DND-41 (cell line): ENCODE measurements at regions not wholly inside any gene's neighbourhood (a gene's known extent, or its start where the extent isn't known, plus 50 kb on each side); places are given as distances from the start of the nearest gene placed in this dataset.

Experiments used
- ATAC-seq: fragments of 200-7000 bp; cut with Tn5 transposase; 3 replicates; pipeline ENCODE4 v1.9.1; 2021; ENCODE audit warnings: low read depth; ENCODE audit not compliant: insufficient read depth
- DNase-seq: peaks from one replicate; pipeline ENCODE4 v3.0.0-alpha.2; 2020
- H2AFZ ChIP-seq: 2 replicates; pipeline ENCODE4 v1.6.0; 2012; ENCODE audit warnings: low read depth, low read length
- H3K27ac ChIP-seq: 2 replicates; pipeline ENCODE4 v1.5.1; 2012; ENCODE audit warnings: low read length, inconsistent platforms
- H3K27me3 ChIP-seq: fragments of 200-600 bp; sonication (generic); 2 replicates; pipeline ENCODE4 v1.6.0; 2012; ENCODE audit warnings: low read length, mild to moderate bottlenecking, inconsistent platforms; ENCODE audit not compliant: insufficient read depth, poor library complexity
- H3K36me3 ChIP-seq: 2 replicates; pipeline ENCODE4 v1.5.1; 2012; ENCODE audit warnings: low read length, inconsistent platforms; ENCODE audit not compliant: insufficient read depth
- H3K4me1 ChIP-seq: 2 replicates; pipeline ENCODE4 v1.5.1; 2012; ENCODE audit warnings: mild to moderate bottlenecking, low read length; ENCODE audit not compliant: insufficient read depth
- H3K4me2 ChIP-seq: 2 replicates; pipeline ENCODE4 v1.6.0; 2012; ENCODE audit warnings: mild to moderate bottlenecking, moderate library complexity, low read length, inconsistent platforms; ENCODE audit not compliant: insufficient read depth
- H3K4me3 ChIP-seq, 2 experiments: fragments of 200-600 bp in 1 of 2; shearing (Covaris generic) in 1 of 2; 2 replicates each; pipeline ENCODE4 v1.5.1; 2012 to 2016; ENCODE audit warnings: inconsistent platforms in 2 of 2, low read length in 2 of 2, mild to moderate bottlenecking in 2 of 2, low read depth in 1 of 2, moderate library complexity in 1 of 2
- H3K79me2 ChIP-seq: 2 replicates; pipeline ENCODE4 v1.6.0; 2012; ENCODE audit warnings: low read length, inconsistent platforms; ENCODE audit not compliant: insufficient read depth
- H3K9ac ChIP-seq: 2 replicates; pipeline ENCODE4 v1.6.0; 2012; ENCODE audit warnings: low read depth, mild to moderate bottlenecking, inconsistent platforms, low read length, moderate library complexity
- H3K9me3 ChIP-seq: 2 replicates; pipeline ENCODE4 v1.5.1; 2012; ENCODE audit warnings: low read length, moderate library complexity, mild to moderate bottlenecking, inconsistent platforms; ENCODE audit not compliant: insufficient read depth, severe bottlenecking
- H4K20me1 ChIP-seq: 2 replicates; pipeline ENCODE4 v1.6.0; 2012; ENCODE audit warnings: low read length; ENCODE audit not compliant: insufficient read depth
- CTCF ChIP-seq: IDR thresholded peaks from 2 replicates; pipeline ENCODE4 v1.5.1; 2012; ENCODE audit warnings: borderline replicate concordance, low read length, moderate library complexity, mild to moderate bottlenecking; ENCODE audit not compliant: poor library complexity, severe bottlenecking; ENCODE audit errors: extremely low read depth
- EZH2 ChIP-seq: IDR thresholded peaks from 3 replicates; pipeline ENCODE4 v1.6.1; 2012; ENCODE audit warnings: borderline replicate concordance, low read depth, mild to moderate bottlenecking, moderate library complexity, low read length, inconsistent platforms; ENCODE audit not compliant: severe bottlenecking

- ATAC-seq: no peak
- Histone ChIP-seq H3K79me2 (no peaks in the 10 kb centered on the region), H3K36me3 (no peaks in the 10 kb centered on the region), H2AFZ (no peak overlapping the region), H4K20me1 (no peaks in the 10 kb centered on the region), H3K4me1 (no peaks in the 10 kb centered on the region), H3K4me2 (no peak overlapping the region), H3K9ac (no peak overlapping the region), H3K27ac (no peak overlapping the region), H3K9me3 (no peaks in the 10 kb centered on the region), H3K4me3 (no peak overlapping the region), H3K27me3 (no peaks in the 10 kb centered on the region)
- no peak for DNase-seq
- TF ChIP-seq EZH2 (no peak), CTCF (no peak)
These were observed 147.5 kb upstream of the CHST15 start for GRCh38 chr10:124240839-124241291.

GRCh38 chr10:124239696-124240095, 146.3 kb upstream of the CHST15 start:
- Histone ChIP-seq H3K9ac (no peak overlapping the region), H2AFZ (no peak overlapping the region), H3K4me2 (no peak overlapping the region), H3K27me3 (no peaks in the 10 kb centered on the region), H3K36me3 (no peaks in the 10 kb centered on the region), H3K9me3 (no peaks in the 10 kb centered on the region), H3K4me3 (no peak overlapping the region), H4K20me1 (no peaks in the 10 kb centered on the region), H3K79me2 (no peaks in the 10 kb centered on the region), H3K4me1 (no peaks in the 10 kb centered on the region), H3K27ac (no peak overlapping the region)
- no peak for ATAC-seq
- no peak for DNase-seq
- no peak for TF ChIP-seq CTCF
- TF ChIP-seq EZH2: no peak

GRCh38 chr10:124239134-124239533, 145.7 kb upstream of the CHST15 start:
- no peaks in the 10 kb centered on the region for H3K4me1 ChIP-seq
- no peaks in the 10 kb centered on the region for H4K20me1 ChIP-seq
- H3K36me3 ChIP-seq: no peaks in the 10 kb centered on the region
- H3K27me3 ChIP-seq: no peaks in the 10 kb centered on the region
- DNase-seq (no peak), ATAC-seq (peak; percentile 44; the same call in 1 of the 3 replicates)
- TF ChIP-seq EZH2 (no peak), CTCF (no peak)
- H3K9me3 ChIP-seq: no peaks in the 10 kb centered on the region
- H3K9ac ChIP-seq: no peak overlapping the region
- H3K79me2 ChIP-seq: no peaks in the 10 kb centered on the region
- H3K27ac ChIP-seq: no peak overlapping the region
- H3K4me2 ChIP-seq: no peak overlapping the region
- H3K4me3 ChIP-seq: no peak overlapping the region
- no peak overlapping the region for H2AFZ ChIP-seq

GRCh38 chr10:124238367-124238766, 145.0 kb upstream of the CHST15 start:
- H3K4me3 ChIP-seq: no peak overlapping the region
- H3K4me1 ChIP-seq: no peaks in the 10 kb centered on the region
- TF ChIP-seq CTCF: no peak
- no peak for TF ChIP-seq EZH2
- H3K79me2 ChIP-seq: no peaks in the 10 kb centered on the region
- ATAC-seq (no peak), DNase-seq (no peak)
- H3K27ac ChIP-seq: no peak overlapping the region
- H3K4me2 ChIP-seq: no peak overlapping the region
- H3K9me3 ChIP-seq: no peaks in the 10 kb centered on the region
- no peak overlapping the region for H2AFZ ChIP-seq
- no peaks in the 10 kb centered on the region for H3K36me3 ChIP-seq
- no peaks in the 10 kb centered on the region for H4K20me1 ChIP-seq
- H3K27me3 ChIP-seq: no peaks in the 10 kb centered on the region
- H3K9ac ChIP-seq: no peak overlapping the region
